CD14-positive monocyte (primary cell): ENCODE measurements at regions not wholly inside any gene's neighbourhood (a gene's known extent, or its start where the extent isn't known, plus 50 kb on each side); places are given as distances from the start of the nearest gene placed in this dataset.
A peak's percentile ranks its signal among the peaks of the same experiment; 100 is the strongest.

Source experiments
- DNase-seq, 3 donors: peaks; one replicate each; pipeline ENCODE4 v3.0.0-alpha.2; 2011 to 2022
- H2AFZ ChIP-seq: 2 replicates; pipeline ENCODE4 v1.6.0; 2012; ENCODE audit warnings: mild to moderate bottlenecking, low read depth, low read length, inconsistent platforms; ENCODE audit not compliant: insufficient read depth, poor library complexity, severe bottlenecking
- H3K27ac ChIP-seq, 2 donors: 1 replicate in 1 of 2; 2 replicates in 1 of 2; pipeline ENCODE4 v1.5.1; 2012 to 2013; ENCODE audit warnings: low read length in 2 of 2, control low read depth in 1 of 2, inconsistent platforms in 1 of 2, low read depth in 1 of 2, mild to moderate bottlenecking in 1 of 2
- H3K27me3 ChIP-seq, 2 donors: one replicate each; pipeline versions ENCODE4 v1.6.0 to v1.6.1; 2011 to 2013; ENCODE audit warnings: low read length in 2 of 2; ENCODE audit not compliant: control insufficient read depth in 2 of 2, insufficient read depth in 2 of 2
- H3K36me3 ChIP-seq, 2 donors: replicated peaks in 1 of 2; 1 replicate in 1 of 2; 2 replicates in 1 of 2; pipeline versions ENCODE4 v1.5.1 to v1.6.1; 2012 to 2013; ENCODE audit warnings: low read length in 2 of 2, control low read depth in 1 of 2, inconsistent platforms in 1 of 2, mild to moderate bottlenecking in 1 of 2; ENCODE audit not compliant: insufficient read depth in 2 of 2, control insufficient read depth in 1 of 2
- H3K4me1 ChIP-seq, 2 donors: 1 replicate in 1 of 2; 2 replicates in 1 of 2; pipeline versions ENCODE4 v1.5.1 to v1.6.1; 2012 to 2013; ENCODE audit warnings: low read length in 2 of 2, control low read depth in 1 of 2, inconsistent platforms in 1 of 2, mild to moderate bottlenecking in 1 of 2, moderate library complexity in 1 of 2; ENCODE audit not compliant: insufficient read depth in 2 of 2, control insufficient read depth in 1 of 2
- H3K4me2 ChIP-seq: replicated peaks from 2 replicates; pipeline ENCODE3; 2012; ENCODE audit warnings: low read length, moderate library complexity, mild to moderate bottlenecking; ENCODE audit not compliant: poor library complexity, severe bottlenecking; ENCODE audit errors: extremely low read depth
- H3K4me3 ChIP-seq, 3 experiments: fragments of 200-600 bp in 1 of 3; sonication (generic) in 1 of 3; replicated peaks in 1 of 3; 1 replicate in 2 of 3; 2 replicates in 1 of 3; pipeline ENCODE4 v1.5.1; 2011 to 2013; ENCODE audit warnings: low read length in 3 of 3, mild to moderate bottlenecking in 3 of 3, control low read depth in 2 of 3, low read depth in 2 of 3, inconsistent platforms in 1 of 3, moderate library complexity in 1 of 3
- H3K79me2 ChIP-seq: 2 replicates; pipeline ENCODE4 v1.6.0; 2012; ENCODE audit warnings: mild to moderate bottlenecking, control low read depth, inconsistent platforms, low read length, moderate library complexity; ENCODE audit not compliant: insufficient read depth
- H3K9ac ChIP-seq: 2 replicates; pipeline ENCODE4 v1.6.0; 2017; ENCODE audit warnings: low read length, mild to moderate bottlenecking; ENCODE audit not compliant: insufficient read depth, poor library complexity, severe bottlenecking
- H3K9me3 ChIP-seq, 2 donors: replicated peaks in 1 of 2; 1 replicate in 1 of 2; 2 replicates in 1 of 2; pipeline versions ENCODE4 v1.5.1 to v1.6.1; 2012 to 2013; ENCODE audit warnings: low read length in 2 of 2, control low read depth in 1 of 2; ENCODE audit not compliant: control insufficient read depth in 1 of 2, insufficient read depth in 1 of 2
- H4K20me1 ChIP-seq: 2 replicates; pipeline ENCODE4 v1.6.0; 2012; ENCODE audit warnings: mild to moderate bottlenecking, low read length, control low read depth, moderate library complexity; ENCODE audit not compliant: insufficient read depth
- H3K27ac Mint-ChIP-seq, 7 donors: one replicate each; pipeline ENCODE4 v1.8.0; 2020; ENCODE audit warnings: mild to moderate bottlenecking in 7 of 7, mixed read lengths in 7 of 7, moderate library complexity in 6 of 7, inconsistent platforms in 2 of 7
- H3K27me3 Mint-ChIP-seq, 3 donors: one replicate each; pipeline ENCODE4 v1.8.0; 2021 to 2022; ENCODE audit warnings: low read depth in 3 of 3, mild to moderate bottlenecking in 3 of 3, mixed read lengths in 3 of 3, moderate library complexity in 3 of 3, inconsistent platforms in 1 of 3
- H3K36me3 Mint-ChIP-seq, 2 donors: one replicate each; pipeline ENCODE4 v1.8.0; 2020; ENCODE audit warnings: mixed read lengths in 2 of 2, inconsistent platforms in 1 of 2, mild to moderate bottlenecking in 1 of 2
- H3K4me1 Mint-ChIP-seq: one replicate; pipeline ENCODE4 v1.8.0; 2020; ENCODE audit warnings: mild to moderate bottlenecking, mixed read lengths
- H3K4me3 Mint-ChIP-seq, 2 donors: one replicate each; pipeline ENCODE4 v1.8.0; 2020; ENCODE audit warnings: mild to moderate bottlenecking in 2 of 2, mixed read lengths in 2 of 2, moderate library complexity in 1 of 2
- H3K9me3 Mint-ChIP-seq, 7 donors: one replicate each; pipeline ENCODE4 v1.8.0; 2020 to 2022; ENCODE audit warnings: mixed read lengths in 7 of 7, mild to moderate bottlenecking in 6 of 7, moderate library complexity in 6 of 7, inconsistent platforms in 2 of 7
- WGBS: methylation state at CpG from one replicate; pipeline ENCODE4 v1.1.5; 2013; ENCODE audit warnings: missing lambda C conversion rate; ENCODE audit not compliant: insufficient coverage; 5-methylcytosine and 5-hydroxymethylcytosine counted together
- intact Hi-C, 2 donors: fragments of 100-400 bp; cut with micrococcal nuclease; formaldehyde crosslinking; loops; one replicate each; pipeline versions ENCODE4 v1.15.0 to v1.15.1; 2023
- TF ChIP-seq, protein P1 (sequence below): fragments of 200-600 bp; IDR thresholded peaks from one replicate; pipeline ENCODE4 v1.8.0; 2022; ENCODE audit warnings: antibody characterized with exemption, mild to moderate bottlenecking

GRCh38 chr5:125112196-125112595 lies 365.8 kb upstream of the ZNF608 start:
- Mint-ChIP-seq H3K27ac (no peak overlapping the region), H3K9me3 (peaks cover 0 to 12% (median 5%) of the 10 kb centered on the region in 7 donors), H3K4me1 (peaks cover 10% of the 10 kb centered on the region), H3K4me3 (no peak overlapping the region), H3K27me3 (peaks cover 4 to 5% (median 4%) of the 10 kb centered on the region in 3 donors), H3K36me3 (no peaks in the 10 kb centered on the region)
- H3K36me3 ChIP-seq, result no peaks in the 10 kb centered on the region
- no peaks in the 10 kb centered on the region for H4K20me1 ChIP-seq
- no peak overlapping the region for H3K4me3 ChIP-seq
- H3K9me3 ChIP-seq, result peaks cover 0 to 3% of the 10 kb centered on the region in 2 donors
- H3K4me2 ChIP-seq, result no peak overlapping the region
- H3K4me1 ChIP-seq, result peaks cover 0 to 7% of the 10 kb centered on the region in 2 donors
- H3K27ac ChIP-seq, result no peak overlapping the region
- intact Hi-C loops, result no loop called here
- TF ChIP-seq, protein P1, sequence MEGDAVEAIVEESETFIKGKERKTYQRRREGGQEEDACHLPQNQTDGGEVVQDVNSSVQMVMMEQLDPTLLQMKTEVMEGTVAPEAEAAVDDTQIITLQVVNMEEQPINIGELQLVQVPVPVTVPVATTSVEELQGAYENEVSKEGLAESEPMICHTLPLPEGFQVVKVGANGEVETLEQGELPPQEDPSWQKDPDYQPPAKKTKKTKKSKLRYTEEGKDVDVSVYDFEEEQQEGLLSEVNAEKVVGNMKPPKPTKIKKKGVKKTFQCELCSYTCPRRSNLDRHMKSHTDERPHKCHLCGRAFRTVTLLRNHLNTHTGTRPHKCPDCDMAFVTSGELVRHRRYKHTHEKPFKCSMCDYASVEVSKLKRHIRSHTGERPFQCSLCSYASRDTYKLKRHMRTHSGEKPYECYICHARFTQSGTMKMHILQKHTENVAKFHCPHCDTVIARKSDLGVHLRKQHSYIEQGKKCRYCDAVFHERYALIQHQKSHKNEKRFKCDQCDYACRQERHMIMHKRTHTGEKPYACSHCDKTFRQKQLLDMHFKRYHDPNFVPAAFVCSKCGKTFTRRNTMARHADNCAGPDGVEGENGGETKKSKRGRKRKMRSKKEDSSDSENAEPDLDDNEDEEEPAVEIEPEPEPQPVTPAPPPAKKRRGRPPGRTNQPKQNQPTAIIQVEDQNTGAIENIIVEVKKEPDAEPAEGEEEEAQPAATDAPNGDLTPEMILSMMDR, result no peak
- H3K79me2 ChIP-seq, result no peaks in the 10 kb centered on the region
- 100% methylated on average over 1 of the region's 2 CpGs for WGBS
- no peak overlapping the region for H3K9ac ChIP-seq
- no peaks in the 10 kb centered on the region for H3K27me3 ChIP-seq
- H2AFZ ChIP-seq, result no peak overlapping the region
- DNase-seq, result no peak

DNA sequence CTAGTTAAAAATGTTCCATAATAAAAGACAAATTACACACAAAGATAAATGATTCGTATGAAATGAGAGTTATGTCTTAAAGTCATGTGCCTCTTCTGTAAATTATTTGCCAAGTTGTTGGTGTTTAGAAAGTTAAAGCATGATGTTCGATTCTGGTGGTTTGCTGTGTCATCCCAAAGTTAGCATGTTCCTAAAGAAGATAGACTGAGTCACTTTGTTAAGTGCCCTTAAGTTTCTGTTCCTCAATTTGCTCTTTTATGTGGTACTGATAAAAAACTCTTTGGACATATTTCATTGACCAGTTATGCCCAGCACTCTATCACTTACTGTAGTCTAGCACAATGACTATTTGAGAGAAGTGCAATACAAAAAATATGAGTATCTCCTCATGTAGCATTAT lies 366.9 kb upstream of the ZNF608 start:
- peaks cover 0 to 11% (median 5%) of the 10 kb centered on the region in 7 donors for H3K9me3 Mint-ChIP-seq
- H3K4me1 ChIP-seq, result peaks cover 0 to 7% of the 10 kb centered on the region in 2 donors
- no peaks in the 10 kb centered on the region for H3K36me3 ChIP-seq
- TF ChIP-seq, protein P1, result no peak
- peaks cover 9% of the 10 kb centered on the region for H3K4me1 Mint-ChIP-seq
- H3K27ac Mint-ChIP-seq, result peak overlapping the region in 1 of 7 donors; percentile 54
- intact Hi-C loops, result no loop called here
- H3K4me2 ChIP-seq, result no peak overlapping the region
- peaks cover 4 to 5% (median 5%) of the 10 kb centered on the region in 3 donors for H3K27me3 Mint-ChIP-seq
- H3K4me3 ChIP-seq, result no peak overlapping the region
- H3K9me3 ChIP-seq, result peaks cover 0 to 3% of the 10 kb centered on the region in 2 donors
- H4K20me1 ChIP-seq, result no peaks in the 10 kb centered on the region
- DNase-seq, result peak; percentile 16 to 61 (median 26)
- peak overlapping the region in 1 of 2 donors; percentile 7 for H3K4me3 Mint-ChIP-seq
- H2AFZ ChIP-seq, result no peak overlapping the region
- H3K27ac ChIP-seq, result no peak overlapping the region
- no peak overlapping the region for H3K9ac ChIP-seq
- WGBS, result no CpG with 5 or more reads among the region's 2 CpGs
- H3K36me3 Mint-ChIP-seq, result no peaks in the 10 kb centered on the region
- no peaks in the 10 kb centered on the region for H3K27me3 ChIP-seq
- no peaks in the 10 kb centered on the region for H3K79me2 ChIP-seq
